Panc1 (cell line): ENCODE measurements at regions not wholly inside any gene's neighbourhood (a gene's known extent, or its start where the extent isn't known, plus 50 kb on each side); places are given as distances from the start of the nearest gene placed in this dataset.

Experiments
- ATAC-seq: fragments of 200-7000 bp; cut with Tn5 transposase; 2 replicates; pipeline ENCODE4 v1.9.1; 2020; ENCODE audit warnings: mild to moderate bottlenecking, moderate library complexity
- BruUV-seq: library from RNA; stranded (reverse); fragments of 400-500 nt; replicated peaks from 2 replicates; lab custom pipeline; 2021; lab: Mats Ljungman, UMichigan
- CTCF ChIA-PET: fragments of 300-600 bp; sonication (Branson Sonifier 250); formaldehyde crosslinking; loops from one replicate; lab custom pipeline; 2022; ENCODE audit warnings: antibody characterized with exemption; lab: Charles Lee
- POLR2A ChIA-PET: fragments of 300-600 bp; sonication (Branson Sonifier 250); formaldehyde crosslinking; loops from one replicate; lab custom pipeline; 2022; ENCODE audit warnings: antibody characterized with exemption; lab: Charles Lee
- DNase-seq: peaks from one replicate; pipeline ENCODE4 v3.0.0-alpha.2; 2010; ENCODE audit warnings: low read depth, low spot score
- H3K27ac ChIP-seq: 2 replicates; pipeline ENCODE4 v1.5.1; 2011; ENCODE audit warnings: mild to moderate bottlenecking, low read length, inconsistent platforms
- H3K27me3 ChIP-seq: fragments of 200-500 bp; sonication (Bioruptor generic); 2 replicates; pipeline ENCODE4 v1.6.0; 2014; ENCODE audit warnings: low read length, inconsistent platforms; ENCODE audit not compliant: control insufficient read depth, insufficient read depth
- H3K36me3 ChIP-seq: fragments of 200-500 bp; sonication (Bioruptor generic); 2 replicates; pipeline ENCODE4 v1.5.1; 2014; ENCODE audit warnings: inconsistent platforms, mild to moderate bottlenecking, low read length, moderate library complexity; ENCODE audit not compliant: control insufficient read depth, insufficient read depth
- H3K4me1 ChIP-seq: 2 replicates; pipeline ENCODE4 v1.5.1; 2011; ENCODE audit warnings: inconsistent platforms, mild to moderate bottlenecking, low read length, moderate library complexity; ENCODE audit not compliant: control insufficient read depth, insufficient read depth
- H3K4me3 ChIP-seq, 2 experiments: 2 replicates each; pipeline ENCODE4 v1.5.1; 2011 to 2012; ENCODE audit warnings: low read depth in 2 of 2, low read length in 2 of 2, mild to moderate bottlenecking in 2 of 2, inconsistent platforms in 1 of 2, moderate library complexity in 1 of 2
- H3K9me3 ChIP-seq: fragments of 200-500 bp; sonication (Bioruptor generic); 2 replicates; pipeline ENCODE4 v1.5.1; 2014; ENCODE audit warnings: low read depth, mild to moderate bottlenecking, inconsistent platforms, low read length, moderate library complexity; ENCODE audit not compliant: control insufficient read depth, insufficient read depth
- POLR2AphosphoS5 ChIP-seq: IDR thresholded peaks from 2 replicates; pipeline ENCODE4 v1.6.1; 2012; ENCODE audit warnings: mild to moderate bottlenecking, low read depth, low read length, moderate library complexity
- REST ChIP-seq, 2 experiments: IDR thresholded peaks; 2 replicates each; pipeline ENCODE4 v1.6.1; 2011 to 2012; ENCODE audit warnings: low read depth in 2 of 2, control low read depth in 1 of 2, low read length in 1 of 2, mild to moderate bottlenecking in 1 of 2, moderate library complexity in 1 of 2; ENCODE audit not compliant: insufficient read depth in 1 of 2
- SIN3A ChIP-seq: IDR thresholded peaks from 2 replicates; pipeline ENCODE4 v1.6.1; 2012; ENCODE audit warnings: low read depth, mild to moderate bottlenecking, low read length, moderate library complexity, borderline replicate concordance; ENCODE audit not compliant: insufficient read depth
- TCF7L2 ChIP-seq: IDR thresholded peaks from 2 replicates; pipeline ENCODE4 v1.6.1; 2011; ENCODE audit warnings: mild to moderate bottlenecking, low read depth, low read length, inconsistent platforms
- in situ Hi-C: cut with HindIII; loops from 2 replicates; pipeline ENCODE4 v1.10.0; 2016; ENCODE audit warnings: low sequenced_read_pairs, low pct_unique_long_range_greater_than_20kb
- intact Hi-C: fragments of 100-400 bp; cut with micrococcal nuclease; formaldehyde crosslinking; loops from one replicate; pipeline ENCODE4 v1.10.0; 2022; ENCODE audit not compliant: unreplicated experiment
- TF ChIP-seq, protein P1 (sequence below): fragments of 450-650 bp; IDR thresholded peaks from 2 replicates; pipeline ENCODE4 v1.5.1; 2017; ENCODE audit warnings: mild to moderate bottlenecking

- no peak overlapping the region for H3K27ac ChIP-seq
- TF ChIP-seq, protein P1, sequence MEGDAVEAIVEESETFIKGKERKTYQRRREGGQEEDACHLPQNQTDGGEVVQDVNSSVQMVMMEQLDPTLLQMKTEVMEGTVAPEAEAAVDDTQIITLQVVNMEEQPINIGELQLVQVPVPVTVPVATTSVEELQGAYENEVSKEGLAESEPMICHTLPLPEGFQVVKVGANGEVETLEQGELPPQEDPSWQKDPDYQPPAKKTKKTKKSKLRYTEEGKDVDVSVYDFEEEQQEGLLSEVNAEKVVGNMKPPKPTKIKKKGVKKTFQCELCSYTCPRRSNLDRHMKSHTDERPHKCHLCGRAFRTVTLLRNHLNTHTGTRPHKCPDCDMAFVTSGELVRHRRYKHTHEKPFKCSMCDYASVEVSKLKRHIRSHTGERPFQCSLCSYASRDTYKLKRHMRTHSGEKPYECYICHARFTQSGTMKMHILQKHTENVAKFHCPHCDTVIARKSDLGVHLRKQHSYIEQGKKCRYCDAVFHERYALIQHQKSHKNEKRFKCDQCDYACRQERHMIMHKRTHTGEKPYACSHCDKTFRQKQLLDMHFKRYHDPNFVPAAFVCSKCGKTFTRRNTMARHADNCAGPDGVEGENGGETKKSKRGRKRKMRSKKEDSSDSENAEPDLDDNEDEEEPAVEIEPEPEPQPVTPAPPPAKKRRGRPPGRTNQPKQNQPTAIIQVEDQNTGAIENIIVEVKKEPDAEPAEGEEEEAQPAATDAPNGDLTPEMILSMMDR = no peak
- TF ChIP-seq TCF7L2 = no peak
- no peak for TF ChIP-seq REST (IDR thresholded peaks at IDR 0.05; ENCODE audit: insufficient read depth in 1 of 2, low read depth in 2 of 2, low read length in 1 of 2)
- no peak for TF ChIP-seq POLR2AphosphoS5
- no peak for TF ChIP-seq SIN3A
- POLR2A ChIA-PET = no interaction called here
- H3K27me3 ChIP-seq = no peaks in the 10 kb centered on the region
- in situ Hi-C loops (no loop called here), intact Hi-C loops (no loop called here)
- CTCF ChIA-PET = no interaction called here
- H3K36me3 ChIP-seq = no peaks in the 10 kb centered on the region
- H3K4me3 ChIP-seq = no peak overlapping the region
- no peaks in the 10 kb centered on the region for H3K4me1 ChIP-seq
- no peaks in the 10 kb centered on the region for H3K9me3 ChIP-seq
- ATAC-seq (no peak), DNase-seq (no peak)
- no TSS peak for BruUV-seq
Observed at GRCh38 chr2:165033402-165033801, 78.1 kb upstream of the SLC38A11 start.

GRCh38 chr2:165032559-165032958, 77.2 kb upstream of the SLC38A11 start:
- no peak for ATAC-seq
- Histone ChIP-seq H3K27me3 (no peaks in the 10 kb centered on the region), H3K27ac (no peak overlapping the region), H3K4me3 (no peak overlapping the region), H3K4me1 (no peaks in the 10 kb centered on the region), H3K36me3 (no peaks in the 10 kb centered on the region), H3K9me3 (no peaks in the 10 kb centered on the region)
- DNase-seq = no peak
- TF ChIP-seq REST (IDR thresholded peaks at IDR 0.05; ENCODE audit: insufficient read depth in 1 of 2, low read depth in 2 of 2, low read length in 1 of 2) (no peak), POLR2AphosphoS5 (no peak), TCF7L2 (no peak)
- TF ChIP-seq, protein P1 = no peak
- BruUV-seq = no TSS peak
- POLR2A ChIA-PET = no interaction called here
- in situ Hi-C loops = no loop called here
- intact Hi-C loops = no loop called here
- CTCF ChIA-PET = no interaction called here
